Sigmoid colon (tissue), 6 donors: ENCODE measurements at regions not wholly inside any gene's neighbourhood (a gene's known extent, or its start where the extent isn't known, plus 50 kb on each side); places are given as distances from the start of the nearest gene placed in this dataset.

Source experiments
- DNase-seq: peaks from one replicate; pipeline ENCODE4 v3.0.0-alpha.2; 2019
- H3K27ac ChIP-seq, 4 donors: fragments of 200-600 bp; sonication (generic); one replicate each; pipeline ENCODE4 v1.5.1; 2016 to 2019; ENCODE audit warnings: mild to moderate bottlenecking in 1 of 4
- H3K27me3 ChIP-seq, 3 donors: fragments of 200-600 bp; sonication (generic); one replicate each; pipeline ENCODE4 v1.5.1; 2019; ENCODE audit warnings: mild to moderate bottlenecking in 1 of 3
- H3K36me3 ChIP-seq, 4 donors: fragments of 200-600 bp; sonication (generic); one replicate each; pipeline ENCODE4 v1.5.1; 2016 to 2019
- H3K4me1 ChIP-seq, 4 donors: fragments of 200-600 bp; sonication (generic); one replicate each; pipeline ENCODE4 v1.5.1; 2017 to 2019
- H3K4me3 ChIP-seq, 4 donors: fragments of 200-600 bp; sonication (generic); one replicate each; pipeline ENCODE4 v1.5.1; 2017 to 2019; ENCODE audit warnings: mild to moderate bottlenecking in 2 of 4, moderate library complexity in 1 of 4
- H3K9me3 ChIP-seq, 4 donors: fragments of 200-600 bp in 3 of 4; sonication (generic) in 3 of 4; one replicate each; pipeline versions ENCODE4 v1.5.1 to v1.6.1; 2013 to 2019
- EP300 ChIP-seq, 4 donors: sonication (generic); formaldehyde crosslinking; IDR thresholded peaks; one replicate each; pipeline ENCODE4 v1.6.1; 2017; ENCODE audit warnings: antibody characterized with exemption in 4 of 4
- POLR2A ChIP-seq, 2 donors: fragments of 450-650 bp; IDR thresholded peaks; one replicate each; pipeline ENCODE4 v1.6.1; 2016; ENCODE audit warnings: antibody characterized with exemption in 2 of 2, mild to moderate bottlenecking in 2 of 2, moderate library complexity in 2 of 2
- POLR2AphosphoS5 ChIP-seq, 4 donors: sonication (generic); formaldehyde crosslinking; IDR thresholded peaks; one replicate each; pipeline ENCODE4 v1.6.1; 2017; ENCODE audit warnings: antibody characterized with exemption in 4 of 4
- WGBS, 2 donors: extraction: QIAGEN DNeasy Blood & Tissue Kit; methylation state at CpG; one replicate each; pipeline ENCODE4 v1.1.7; 2013; 5-methylcytosine and 5-hydroxymethylcytosine counted together
- intact Hi-C: fragments of 100-400 bp; cut with DNase I; formaldehyde crosslinking; loops from one replicate; pipeline ENCODE4 v1.15.1; 2023
- TF ChIP-seq, protein P1 (sequence below), 4 experiments: fragments of 450-650 bp in 3 of 4; fragments of 200-600 bp in 1 of 4; IDR thresholded peaks; one replicate each; pipeline ENCODE4 v1.5.1; 2016 to 2019; ENCODE audit warnings: antibody characterized with exemption in 4 of 4, mild to moderate bottlenecking in 3 of 4, moderate library complexity in 2 of 4
- donor health status: healthy with polysubstance abuse.
- donor health status: healthy.

DNA sequence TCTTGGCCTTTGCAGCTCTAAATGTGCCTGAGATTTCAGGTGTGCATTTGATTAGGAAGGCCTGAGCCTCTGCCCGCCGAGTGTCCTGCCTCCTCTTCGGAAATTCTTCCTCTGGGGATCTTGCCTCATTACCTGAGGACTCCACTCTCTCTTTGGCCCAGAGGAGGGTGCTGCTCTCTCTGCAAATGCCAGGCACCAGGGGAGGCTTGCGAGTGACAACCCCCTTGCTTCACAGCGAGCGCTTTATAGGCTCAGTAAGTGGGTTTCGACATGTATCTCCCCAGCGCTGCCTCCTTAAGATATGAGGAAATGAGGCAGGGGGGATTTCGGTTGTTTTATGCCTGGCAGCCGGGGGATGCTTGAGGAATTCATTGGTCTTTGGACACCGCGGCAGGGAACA, 423.9 kb downstream of the GLRX3 start:
- 77 to 92% methylated on average over 12 of the region's 12 CpGs for WGBS, 2 donors
- no peak for TF ChIP-seq POLR2AphosphoS5 (IDR thresholded peaks at IDR 0.05)
- no peak for TF ChIP-seq EP300 (IDR thresholded peaks at IDR 0.05)
- no peak for TF ChIP-seq POLR2A (IDR thresholded peaks at IDR 0.05)
- TF ChIP-seq, protein P1, sequence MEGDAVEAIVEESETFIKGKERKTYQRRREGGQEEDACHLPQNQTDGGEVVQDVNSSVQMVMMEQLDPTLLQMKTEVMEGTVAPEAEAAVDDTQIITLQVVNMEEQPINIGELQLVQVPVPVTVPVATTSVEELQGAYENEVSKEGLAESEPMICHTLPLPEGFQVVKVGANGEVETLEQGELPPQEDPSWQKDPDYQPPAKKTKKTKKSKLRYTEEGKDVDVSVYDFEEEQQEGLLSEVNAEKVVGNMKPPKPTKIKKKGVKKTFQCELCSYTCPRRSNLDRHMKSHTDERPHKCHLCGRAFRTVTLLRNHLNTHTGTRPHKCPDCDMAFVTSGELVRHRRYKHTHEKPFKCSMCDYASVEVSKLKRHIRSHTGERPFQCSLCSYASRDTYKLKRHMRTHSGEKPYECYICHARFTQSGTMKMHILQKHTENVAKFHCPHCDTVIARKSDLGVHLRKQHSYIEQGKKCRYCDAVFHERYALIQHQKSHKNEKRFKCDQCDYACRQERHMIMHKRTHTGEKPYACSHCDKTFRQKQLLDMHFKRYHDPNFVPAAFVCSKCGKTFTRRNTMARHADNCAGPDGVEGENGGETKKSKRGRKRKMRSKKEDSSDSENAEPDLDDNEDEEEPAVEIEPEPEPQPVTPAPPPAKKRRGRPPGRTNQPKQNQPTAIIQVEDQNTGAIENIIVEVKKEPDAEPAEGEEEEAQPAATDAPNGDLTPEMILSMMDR (IDR thresholded peaks at IDR 0.05), result no peak

DNA sequence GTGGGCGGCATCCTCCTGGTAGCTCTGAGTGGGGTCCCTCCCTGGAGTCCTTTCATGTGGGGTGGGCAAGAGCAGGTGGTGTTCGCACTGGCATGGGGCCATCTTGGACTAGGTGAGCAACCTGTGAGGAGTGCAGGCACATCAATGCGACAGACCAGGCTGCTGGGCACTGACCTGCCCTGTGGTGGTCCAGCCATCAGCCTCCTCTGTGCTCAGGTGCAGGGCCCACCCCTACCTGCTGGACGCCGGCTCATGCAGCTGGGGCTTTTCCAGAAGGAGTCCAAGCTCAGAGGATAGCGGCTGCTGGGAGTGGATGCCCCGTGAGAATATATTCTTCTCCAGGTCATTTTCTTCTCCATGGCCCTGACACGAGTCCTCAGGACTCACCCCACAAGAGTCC, 424.4 kb downstream of the GLRX3 start:
- Histone ChIP-seq H3K27me3 (no peaks in the 10 kb centered on the region), H3K4me3 (no peak overlapping the region), H3K4me1 (no peaks in the 10 kb centered on the region), H3K36me3 (no peaks in the 10 kb centered on the region), H3K9me3 (no peaks in the 10 kb centered on the region), H3K27ac (no peak overlapping the region)
- intact Hi-C loops, result no loop called here
- DNase-seq, result no peak
- TF ChIP-seq, protein P1 (IDR thresholded peaks at IDR 0.05), result no peak
- TF ChIP-seq POLR2AphosphoS5 (IDR thresholded peaks at IDR 0.05) (no peak), EP300 (IDR thresholded peaks at IDR 0.05) (no peak), POLR2A (IDR thresholded peaks at IDR 0.05) (no peak)
- WGBS, 2 donors, result 92 to 94% methylated on average over 8 of the region's 8 CpGs

More for the DNA sequence above, 423.9 kb downstream of the GLRX3 start:
- DNase-seq, result no peak
- Histone ChIP-seq H3K9me3 (no peaks in the 10 kb centered on the region), H3K36me3 (no peaks in the 10 kb centered on the region), H3K27ac (no peak overlapping the region), H3K4me1 (no peaks in the 10 kb centered on the region), H3K27me3 (no peaks in the 10 kb centered on the region), H3K4me3 (no peak overlapping the region)
- intact Hi-C loops, result no loop called here

DNA sequence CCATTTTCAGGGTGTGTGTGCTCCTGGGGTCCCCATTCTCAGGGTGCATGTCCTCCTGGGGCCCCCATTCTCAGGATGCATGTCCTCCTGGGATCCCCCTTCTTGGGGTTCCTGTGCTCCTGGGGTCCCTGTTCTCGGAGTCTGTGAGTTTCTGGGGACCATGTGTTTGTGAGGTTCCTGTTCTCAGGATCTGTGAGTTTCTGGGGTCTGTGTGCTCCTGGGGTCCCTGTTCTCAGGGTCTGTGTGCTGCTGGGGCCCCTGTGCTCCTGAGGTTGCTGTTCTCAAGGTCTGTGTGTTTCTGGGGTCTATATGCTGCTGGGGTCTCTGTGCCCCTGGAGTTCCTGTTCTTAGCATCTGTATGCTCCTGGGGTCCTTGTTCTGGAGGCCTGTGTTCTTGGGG, 425.5 kb downstream of the GLRX3 start:
- Histone ChIP-seq H3K4me1 (no peaks in the 10 kb centered on the region), H3K9me3 (no peaks in the 10 kb centered on the region), H3K27me3 (no peaks in the 10 kb centered on the region), H3K27ac (no peak overlapping the region), H3K4me3 (no peak overlapping the region), H3K36me3 (no peaks in the 10 kb centered on the region)
- WGBS, 2 donors, result 74 to 79% methylated on average over 1 of the region's 1 CpG
- no peak for DNase-seq
- TF ChIP-seq POLR2A (IDR thresholded peaks at IDR 0.05) (no peak), POLR2AphosphoS5 (IDR thresholded peaks at IDR 0.05) (no peak), EP300 (IDR thresholded peaks at IDR 0.05) (no peak)
- TF ChIP-seq, protein P1 (IDR thresholded peaks at IDR 0.05), result no peak
- intact Hi-C loops, result no loop called here

DNA sequence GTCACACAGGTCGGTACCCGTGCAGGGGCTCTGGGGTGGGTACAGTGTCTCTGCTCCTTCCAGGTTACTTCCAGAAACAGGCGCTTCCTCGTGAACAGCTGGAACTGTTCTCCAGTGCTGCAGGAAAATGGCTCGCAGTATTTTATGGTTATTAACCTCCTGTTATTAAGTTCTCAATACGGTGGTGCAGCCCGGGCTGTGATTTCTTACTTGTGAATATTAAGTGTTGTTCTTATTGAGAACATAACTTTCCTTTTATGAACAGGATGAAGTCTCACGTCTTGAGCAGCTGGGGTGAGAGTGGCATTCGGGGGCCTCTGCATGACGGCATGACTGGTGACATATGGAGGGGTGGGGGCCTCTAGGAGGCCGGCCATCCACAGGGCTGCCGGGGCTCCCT, 430.8 kb downstream of the GLRX3 start:
- H3K9me3 ChIP-seq, result no peaks in the 10 kb centered on the region
- no peak for TF ChIP-seq POLR2A (IDR thresholded peaks at IDR 0.05)
- TF ChIP-seq, protein P1 (IDR thresholded peaks at IDR 0.05), result no peak
- TF ChIP-seq EP300 (IDR thresholded peaks at IDR 0.05), result no peak
- no peak for TF ChIP-seq POLR2AphosphoS5 (IDR thresholded peaks at IDR 0.05)
- WGBS, 2 donors, result 74 to 83% methylated on average over 12 of the region's 12 CpGs
- H3K27me3 ChIP-seq, result no peaks in the 10 kb centered on the region
- no peaks in the 10 kb centered on the region for H3K4me1 ChIP-seq
- H3K36me3 ChIP-seq, result no peaks in the 10 kb centered on the region
- no peak overlapping the region for H3K27ac ChIP-seq
- intact Hi-C loops, result no loop called here
- no peak overlapping the region for H3K4me3 ChIP-seq
- DNase-seq, result no peak

DNA sequence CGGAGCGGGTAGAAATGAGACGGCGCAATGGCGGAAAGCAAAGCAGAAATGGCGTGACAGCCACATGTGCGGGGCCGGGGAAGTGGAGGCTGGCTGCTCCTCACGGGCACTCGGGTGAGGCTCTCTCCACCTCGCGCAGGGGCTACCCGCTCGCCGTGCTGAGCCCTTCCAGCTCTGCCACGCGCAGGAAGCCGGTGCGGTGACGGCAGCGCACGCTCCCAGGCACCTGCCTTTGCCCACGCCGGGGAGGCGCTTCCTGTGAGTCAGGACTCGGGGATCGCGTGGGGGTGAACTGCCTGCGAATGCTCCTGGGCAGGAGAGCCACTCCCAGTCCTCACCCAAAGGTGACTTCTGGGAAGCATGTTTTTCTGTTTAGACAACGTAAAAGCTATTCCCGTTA, 431.2 kb downstream of the GLRX3 start:
- TF ChIP-seq EP300 (IDR thresholded peaks at IDR 0.05) (no peak), POLR2AphosphoS5 (IDR thresholded peaks at IDR 0.05) (no peak), POLR2A (IDR thresholded peaks at IDR 0.05) (no peak)
- TF ChIP-seq, protein P1 (IDR thresholded peaks at IDR 0.05), result no peak
- H3K27me3 ChIP-seq, result no peaks in the 10 kb centered on the region
- WGBS, 2 donors, result 93 to 94% methylated on average over 31 of the region's 31 CpGs
- no peak overlapping the region for H3K27ac ChIP-seq
- no peaks in the 10 kb centered on the region for H3K9me3 ChIP-seq
- H3K36me3 ChIP-seq, result no peaks in the 10 kb centered on the region
- no peak overlapping the region for H3K4me3 ChIP-seq
- intact Hi-C loops, result no loop called here
- DNase-seq, result no peak
- H3K4me1 ChIP-seq, result no peaks in the 10 kb centered on the region
